RWPE2 (cell line): ENCODE measurements at regions not wholly inside any gene's neighbourhood (a gene's known extent, or its start where the extent isn't known, plus 50 kb on each side); places are given as distances from the start of the nearest gene placed in this dataset.

Experiments used
- ATAC-seq: fragments of 200-7000 bp; cut with Tn5 transposase; 3 replicates; pipeline ENCODE4 v1.9.1; 2021; ENCODE audit warnings: low read depth
- DNase-seq: peaks from one replicate; pipeline ENCODE4 v3.0.0-alpha.2; 2020; ENCODE audit warnings: low spot score
- H3K27ac ChIP-seq: fragments of 450-650 bp; 2 replicates; pipeline ENCODE4 v1.5.1; 2017; ENCODE audit warnings: mild to moderate bottlenecking; ENCODE audit not compliant: poor library complexity, severe bottlenecking
- H3K27me3 ChIP-seq: fragments of 250-450 bp; sonication (Bioruptor Pico); 2 replicates; pipeline ENCODE4 v1.5.1; 2021; ENCODE audit warnings: mild to moderate bottlenecking, moderate library complexity; ENCODE audit not compliant: insufficient read depth, poor library complexity, severe bottlenecking
- H3K36me3 ChIP-seq: fragments of 250-450 bp; sonication (Bioruptor Pico); 2 replicates; pipeline ENCODE4 v1.5.1; 2020; ENCODE audit warnings: low read depth, mild to moderate bottlenecking, moderate library complexity
- H3K4me1 ChIP-seq: fragments of 250-450 bp; sonication (Bioruptor Pico); 2 replicates; pipeline ENCODE4 v1.5.1; 2021; ENCODE audit warnings: mild to moderate bottlenecking, moderate library complexity; ENCODE audit not compliant: insufficient read depth, poor library complexity, severe bottlenecking
- H3K4me3 ChIP-seq: fragments of 250-450 bp; sonication (Bioruptor Pico); 2 replicates; pipeline ENCODE4 v1.5.1; 2021; ENCODE audit warnings: mild to moderate bottlenecking, moderate library complexity; ENCODE audit not compliant: severe bottlenecking
- H3K9me3 ChIP-seq: fragments of 250-450 bp; sonication (Bioruptor Pico); 2 replicates; pipeline ENCODE4 v1.5.1; 2021; ENCODE audit warnings: mild to moderate bottlenecking, moderate library complexity; ENCODE audit not compliant: severe bottlenecking
- CTCF ChIP-seq: fragments of 450-650 bp; IDR thresholded peaks from one replicate; pipeline ENCODE4 v1.5.1; 2017; ENCODE audit warnings: mild to moderate bottlenecking, moderate library complexity; ENCODE audit not compliant: poor library complexity, severe bottlenecking

GRCh38 chr16:51821527-51821926, 670.5 kb upstream of the SALL1 start:
- H3K27me3 ChIP-seq = peaks cover 4% of the 10 kb centered on the region
- no peak for ATAC-seq
- H3K4me3 ChIP-seq = no peak overlapping the region
- no peaks in the 10 kb centered on the region for H3K36me3 ChIP-seq
- no peak for TF ChIP-seq CTCF
- DNase-seq = no peak
- peaks cover 3% of the 10 kb centered on the region for H3K9me3 ChIP-seq
- H3K27ac ChIP-seq = no peak overlapping the region
- no peaks in the 10 kb centered on the region for H3K4me1 ChIP-seq

GRCh38 chr16:51820176-51820575, 669.1 kb upstream of the SALL1 start:
- H3K27ac ChIP-seq = no peak overlapping the region
- H3K4me1 ChIP-seq = no peaks in the 10 kb centered on the region
- H3K36me3 ChIP-seq = no peaks in the 10 kb centered on the region
- peaks cover 4% of the 10 kb centered on the region for H3K27me3 ChIP-seq
- no peak for DNase-seq
- no peak for TF ChIP-seq CTCF
- H3K9me3 ChIP-seq = peaks cover 3% of the 10 kb centered on the region
- H3K4me3 ChIP-seq = no peak overlapping the region
- no peak for ATAC-seq

- Histone ChIP-seq H3K27ac (no peak overlapping the region), H3K27me3 (peaks cover 4% of the 10 kb centered on the region), H3K36me3 (no peaks in the 10 kb centered on the region), H3K4me3 (no peak overlapping the region), H3K9me3 (no peaks in the 10 kb centered on the region), H3K4me1 (no peaks in the 10 kb centered on the region)
- TF ChIP-seq CTCF = peak; percentile 76
- ATAC-seq = no peak
- no peak for DNase-seq
Observed at GRCh38 chr16:51818342-51818944, 667.4 kb upstream of the SALL1 start.

- no peak for DNase-seq
- no peak for ATAC-seq
- Histone ChIP-seq H3K27me3 (peaks cover 4% of the 10 kb centered on the region), H3K4me1 (no peaks in the 10 kb centered on the region), H3K27ac (no peak overlapping the region), H3K36me3 (no peaks in the 10 kb centered on the region), H3K4me3 (no peak overlapping the region), H3K9me3 (no peaks in the 10 kb centered on the region)
- no peak for TF ChIP-seq CTCF
Observed at GRCh38 chr16:51816929-51817328, 665.9 kb upstream of the SALL1 start.

- no peak overlapping the region for H3K27ac ChIP-seq
- H3K36me3 ChIP-seq = no peaks in the 10 kb centered on the region
- no peaks in the 10 kb centered on the region for H3K4me1 ChIP-seq
- no peak for DNase-seq
- TF ChIP-seq CTCF = no peak
- peaks cover 4% of the 10 kb centered on the region for H3K27me3 ChIP-seq
- ATAC-seq = no peak
- H3K9me3 ChIP-seq = no peaks in the 10 kb centered on the region
- no peak overlapping the region for H3K4me3 ChIP-seq
Observed at GRCh38 chr16:51815523-51815922, 664.5 kb upstream of the SALL1 start.
